GM18502 (cell line): ENCODE measurements at regions not wholly inside any gene's neighbourhood (a gene's known extent, or its start where the extent isn't known, plus 50 kb on each side); places are given as distances from the start of the nearest gene placed in this dataset.
"Not testable (repeated sequence)": the region's sequence is repeated elsewhere in the genome, so short reads cannot be mapped to it uniquely, and the experiment has no call there.

Experiments used
- ATAC-seq: cut with Tn5 transposase; IDR thresholded peaks from one replicate; pipeline ENCODE4 v1.9.1; 2021; ENCODE audit warnings: mild to moderate bottlenecking; ENCODE audit not compliant: unreplicated experiment, poor library complexity

DNA sequence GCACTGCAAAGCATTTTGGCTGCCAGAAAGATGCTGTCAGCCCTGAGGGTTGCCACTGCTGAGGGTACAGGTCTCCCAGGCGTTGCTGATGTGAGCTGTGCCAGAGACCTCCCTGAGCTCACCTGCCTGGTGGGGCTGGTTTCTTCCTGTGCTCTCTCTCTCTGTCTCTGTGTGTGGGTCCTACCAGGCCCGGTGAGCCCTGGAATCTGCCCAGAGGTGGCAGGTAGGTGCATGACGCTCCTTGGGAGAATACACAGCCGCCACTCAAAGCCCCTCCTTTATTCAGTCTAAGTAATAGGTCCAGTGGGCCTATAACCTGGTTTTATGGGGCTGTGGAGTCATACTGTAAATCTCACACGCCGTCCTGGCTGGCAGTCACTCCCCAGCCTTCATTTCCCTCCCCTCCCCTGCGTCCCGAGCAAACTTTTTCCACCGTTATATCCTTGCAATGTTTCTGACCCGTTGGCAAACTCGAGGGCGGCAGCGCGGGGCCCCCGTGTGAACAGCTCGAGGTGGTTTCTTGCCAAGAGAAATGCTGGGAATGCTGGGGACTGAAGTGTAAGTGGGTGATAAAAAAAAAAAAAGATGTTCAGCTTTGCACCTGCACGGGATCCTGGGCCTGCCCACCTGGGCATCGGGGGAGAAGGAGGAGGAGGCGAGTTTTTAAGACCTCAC is 245.9 kb downstream of the CRLF2 start:
- no peak for ATAC-seq

DNA sequence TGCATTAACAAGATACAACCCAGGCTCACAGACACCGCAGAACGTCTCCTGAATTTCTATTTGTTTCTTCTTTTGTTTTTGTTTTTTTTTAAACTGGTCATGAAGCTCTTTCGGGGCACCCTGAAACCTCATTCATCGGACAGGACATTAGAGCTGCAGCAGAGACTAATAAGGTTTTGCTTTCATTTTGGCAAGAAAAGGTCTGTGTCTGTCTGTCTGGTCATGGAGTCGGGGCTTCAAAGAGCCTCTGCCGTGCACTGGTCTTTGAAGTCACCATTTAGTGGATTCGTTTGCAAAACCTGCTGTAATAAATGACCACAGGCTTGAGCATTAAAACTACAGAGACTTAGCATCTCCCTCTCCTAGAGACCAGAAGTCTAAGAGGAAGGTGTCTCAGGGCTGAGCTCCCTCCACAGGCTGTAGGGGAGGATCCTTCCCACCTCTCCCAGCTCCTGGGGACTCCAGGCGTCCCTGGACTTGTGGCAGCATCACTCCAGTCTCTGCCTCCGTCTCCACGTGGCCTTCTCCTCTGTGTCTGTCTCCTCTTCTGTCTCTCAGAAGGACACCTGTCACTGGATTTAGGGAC is 247.5 kb downstream of the CRLF2 start:
- peak; percentile 90 for ATAC-seq

DNA sequence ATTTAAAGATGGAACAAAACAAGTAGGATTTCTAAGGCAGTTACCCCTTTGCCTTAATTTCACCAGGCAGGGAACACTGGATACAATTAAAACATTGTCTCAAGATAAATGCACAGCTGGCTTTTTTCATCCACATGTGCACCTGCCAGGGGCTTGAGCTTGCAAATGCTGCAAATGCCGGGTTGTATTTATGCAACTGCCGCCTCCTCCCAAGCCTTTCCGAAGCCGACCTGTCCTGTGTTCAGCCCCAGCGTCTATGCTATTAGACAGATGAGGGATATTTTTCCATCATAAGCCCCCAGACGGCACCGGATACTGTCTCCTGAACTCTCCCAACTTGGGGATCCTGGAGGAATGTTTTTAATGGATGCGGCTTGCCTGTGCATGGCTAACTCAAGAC is 251.6 kb downstream of the CRLF2 start:
- ATAC-seq, result no peak

DNA sequence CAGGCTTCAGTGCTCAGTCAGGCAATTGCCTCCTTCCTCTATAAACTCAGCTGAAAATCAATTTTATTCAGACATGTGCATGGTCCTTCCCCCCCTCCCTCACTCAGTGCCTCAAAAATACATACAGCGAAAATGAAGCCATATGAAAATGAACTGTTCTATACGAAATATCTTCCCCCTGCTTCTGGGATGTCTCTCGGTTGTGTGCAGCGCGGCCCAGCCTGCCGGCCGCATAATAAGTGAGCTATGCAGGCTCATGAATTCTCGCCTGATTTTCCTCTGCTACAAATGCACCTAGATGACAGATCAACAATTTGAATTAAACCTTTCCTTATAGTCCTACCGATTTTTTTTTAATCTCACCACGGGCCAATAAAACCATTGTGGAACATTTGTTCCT is 252.9 kb downstream of the CRLF2 start:
- ATAC-seq, result no peak

DNA sequence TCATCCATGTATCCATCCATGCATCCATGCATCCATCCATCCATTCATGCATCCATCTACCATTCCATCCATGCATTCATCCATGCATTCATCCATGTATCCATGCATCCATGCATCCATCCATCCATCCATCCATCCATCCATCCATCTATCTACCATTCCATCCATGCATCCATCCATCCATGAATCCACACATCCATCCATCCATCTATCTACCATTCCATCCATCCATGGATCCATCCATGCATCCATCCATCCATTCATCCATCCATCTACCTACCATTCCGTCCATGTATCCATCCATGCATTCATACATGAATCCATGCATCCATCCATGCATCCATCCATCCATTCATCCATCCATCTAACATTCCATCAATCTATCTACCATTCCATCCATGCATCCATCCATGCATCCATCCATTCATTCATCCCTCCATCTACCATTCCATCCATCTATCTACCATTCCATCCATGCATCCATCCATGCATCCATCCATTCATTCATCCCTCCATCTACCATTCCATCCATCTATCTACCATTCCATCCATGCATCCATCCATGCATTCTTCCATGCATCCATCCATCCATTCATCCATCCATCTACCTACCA is 257.2 kb downstream of the CRLF2 start:
- not testable (repeated sequence) for ATAC-seq

DNA sequence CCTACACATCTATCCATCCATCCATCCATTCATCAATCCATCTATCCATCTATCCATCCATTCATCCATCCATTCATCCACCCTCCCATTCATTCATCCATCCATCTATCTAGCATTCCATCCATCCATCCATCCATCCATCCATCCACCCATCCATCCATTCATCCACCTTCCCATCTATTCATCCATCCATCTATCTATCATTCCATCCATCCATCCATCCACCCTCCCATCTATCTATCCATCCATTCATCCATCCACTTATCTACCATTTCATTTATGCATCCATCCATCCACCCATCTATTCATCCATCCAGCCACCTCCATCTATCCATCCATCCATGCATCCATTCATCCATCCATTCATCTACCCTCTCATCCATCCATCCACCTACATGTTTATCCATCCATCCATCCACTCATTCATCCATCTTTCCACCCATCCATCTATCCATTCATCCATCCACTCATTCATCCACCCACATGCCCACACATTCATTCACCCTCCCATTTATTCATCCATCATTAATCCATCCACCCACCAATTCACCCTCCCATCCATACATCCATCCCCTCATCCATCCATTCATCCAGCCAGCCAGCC is 258.5 kb downstream of the CRLF2 start:
- no peak for ATAC-seq

DNA sequence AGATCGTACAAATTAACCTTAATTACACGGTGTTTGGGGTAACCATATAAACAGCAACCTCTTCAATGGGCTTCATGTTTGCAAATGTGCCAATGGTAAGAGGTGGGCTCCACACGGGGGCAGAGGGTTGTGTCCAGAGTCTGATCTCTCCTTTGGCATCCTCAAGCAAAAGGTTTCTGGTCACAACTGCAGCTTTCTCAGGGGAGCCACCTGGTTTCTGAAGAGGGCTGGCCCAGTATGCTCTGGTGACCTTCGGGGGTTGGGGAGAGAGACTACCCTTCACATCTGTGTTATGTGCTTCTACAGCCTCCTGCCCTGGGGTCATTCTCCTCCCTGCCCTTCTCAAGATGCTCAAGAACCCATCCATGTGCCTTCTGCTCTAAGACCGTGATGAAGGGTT is 259.6 kb downstream of the CRLF2 start:
- no peak for ATAC-seq

DNA sequence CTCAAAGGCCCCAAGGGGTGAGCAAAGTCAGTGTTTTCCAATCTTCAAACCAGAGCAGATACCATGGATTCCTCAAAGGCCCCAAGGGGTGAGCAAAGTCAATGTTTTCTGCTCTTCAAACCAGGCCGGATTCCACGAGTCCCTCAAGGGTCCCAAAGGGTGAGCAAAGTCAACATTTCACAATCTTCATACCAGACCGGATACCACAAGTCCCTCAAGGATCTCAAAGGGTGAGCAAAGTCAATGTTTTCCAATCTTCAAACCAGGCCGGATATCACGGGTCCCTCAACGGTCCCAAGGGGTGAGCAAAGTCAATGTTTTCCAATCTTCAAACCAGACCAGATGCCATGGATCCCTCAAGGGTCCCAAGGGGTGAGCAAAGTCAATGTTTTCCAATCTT is 265.2 kb downstream of the CRLF2 start:
- not testable (repeated sequence) for ATAC-seq

DNA sequence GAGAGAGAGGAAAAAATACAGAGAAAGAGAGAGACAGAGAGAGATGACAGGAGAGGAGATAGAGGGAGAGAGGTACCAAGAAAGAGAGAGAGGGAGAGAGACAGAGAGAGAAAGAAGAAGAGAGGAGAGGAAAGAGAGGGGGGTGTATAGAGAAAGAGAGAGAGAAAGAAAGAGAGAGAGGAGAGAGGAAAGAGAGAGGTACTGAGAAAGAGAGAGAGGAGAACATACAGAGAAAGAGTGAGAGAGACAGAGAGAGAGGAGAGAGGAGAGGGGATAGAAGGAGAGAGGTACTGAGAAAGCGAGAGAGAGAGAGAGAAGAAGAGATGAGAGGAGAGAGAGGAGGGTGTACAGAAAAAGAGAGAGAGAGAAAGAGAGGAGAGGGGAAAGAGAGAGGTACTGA is 269.4 kb downstream of the CRLF2 start:
- no peak for ATAC-seq

DNA sequence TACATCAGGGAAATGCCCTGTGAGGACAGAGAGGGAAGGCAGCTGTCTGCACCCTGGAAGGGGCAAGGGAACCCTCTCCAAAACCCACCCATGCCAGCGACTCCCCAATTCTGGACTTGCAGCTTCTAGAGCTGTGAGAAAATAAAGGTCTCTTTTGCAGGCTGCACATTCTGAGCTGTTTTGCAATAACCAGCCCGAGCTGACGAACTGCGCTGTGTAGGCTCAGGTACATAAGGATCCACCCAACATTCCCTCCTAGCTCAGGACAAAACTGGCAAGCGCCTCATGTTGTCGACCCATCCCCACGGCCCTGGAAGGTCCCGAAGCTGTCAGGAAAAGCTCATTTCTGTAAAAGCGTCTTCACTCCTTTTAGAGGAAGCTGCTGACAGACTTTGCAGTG is 271.8 kb downstream of the CRLF2 start:
- ATAC-seq, result no peak

DNA sequence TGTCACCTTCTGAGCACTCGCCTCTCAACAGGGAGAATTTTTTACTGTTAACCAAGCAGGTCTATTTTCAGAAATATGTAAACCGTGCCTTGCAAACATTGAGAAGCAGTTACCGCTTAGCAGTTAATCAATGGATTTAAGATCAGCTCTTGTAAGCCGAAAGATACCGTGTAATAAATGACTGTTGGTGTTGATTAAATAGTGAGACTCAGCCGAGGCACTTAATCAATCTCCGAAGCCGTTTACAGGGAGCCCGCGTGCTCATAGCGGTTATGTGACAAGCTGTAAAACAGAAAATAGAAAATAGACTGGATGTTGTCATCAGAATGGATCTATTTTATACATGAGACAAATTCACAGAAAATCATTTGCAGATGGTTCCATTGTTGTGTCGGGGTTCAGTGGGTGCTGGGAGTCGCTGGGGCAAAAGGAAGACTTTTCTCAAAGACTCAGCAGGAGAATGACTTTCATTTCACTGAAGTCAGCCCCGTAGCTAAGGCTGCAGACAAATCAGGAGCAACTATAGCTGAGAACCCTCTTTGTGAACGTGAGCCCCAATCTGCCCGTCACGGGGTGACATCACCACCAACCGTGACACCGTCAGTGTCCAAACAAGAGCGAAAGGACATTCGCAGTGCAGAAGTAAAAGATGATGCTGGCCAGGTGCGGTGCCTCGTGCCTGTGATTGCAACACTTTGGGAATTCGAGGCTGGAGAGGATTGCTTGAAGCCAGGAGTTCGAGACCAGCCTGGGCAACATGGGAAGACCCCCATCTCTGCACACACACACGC is 275.3 kb downstream of the CRLF2 start:
- ATAC-seq, result no peak

DNA sequence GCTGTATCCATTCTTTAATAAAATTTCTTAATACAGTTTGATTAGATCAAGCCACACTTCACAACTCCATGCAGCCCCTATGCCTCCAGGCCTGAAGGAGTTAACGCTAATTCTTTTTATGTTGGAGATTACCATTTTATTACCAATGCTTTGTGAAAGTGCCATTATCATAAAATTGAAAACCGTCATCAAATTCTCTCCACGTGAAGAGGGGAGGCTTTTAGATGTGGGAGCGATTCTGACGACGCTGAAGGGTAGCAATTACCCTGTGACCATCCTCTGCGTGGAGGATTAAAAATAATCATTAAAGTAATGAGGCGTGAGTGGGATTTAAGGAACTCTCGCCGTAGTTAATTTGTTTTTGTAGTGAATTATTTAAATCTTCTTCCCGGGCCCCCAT is 278.8 kb downstream of the CRLF2 start:
- no peak for ATAC-seq

DNA sequence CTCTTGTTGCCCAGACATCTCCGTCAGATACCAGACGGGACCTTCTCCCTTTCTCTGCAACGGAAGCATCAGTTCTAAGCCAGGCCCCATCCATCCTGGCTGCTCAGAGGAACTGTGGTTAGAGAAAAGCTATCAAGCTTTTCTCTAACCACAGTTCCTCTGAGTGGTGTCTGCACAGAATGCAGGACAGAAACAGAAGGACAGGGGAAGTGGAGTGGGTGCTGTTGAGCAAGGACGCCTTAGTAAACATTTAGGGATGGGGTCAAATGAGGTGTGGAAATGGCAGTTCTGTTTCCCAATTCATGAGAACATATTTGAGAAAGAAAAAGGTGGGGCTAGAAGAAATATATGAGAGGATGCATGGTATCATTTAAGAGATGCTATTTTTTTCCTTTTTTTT is 283.8 kb downstream of the CRLF2 start:
- ATAC-seq, result no peak

DNA sequence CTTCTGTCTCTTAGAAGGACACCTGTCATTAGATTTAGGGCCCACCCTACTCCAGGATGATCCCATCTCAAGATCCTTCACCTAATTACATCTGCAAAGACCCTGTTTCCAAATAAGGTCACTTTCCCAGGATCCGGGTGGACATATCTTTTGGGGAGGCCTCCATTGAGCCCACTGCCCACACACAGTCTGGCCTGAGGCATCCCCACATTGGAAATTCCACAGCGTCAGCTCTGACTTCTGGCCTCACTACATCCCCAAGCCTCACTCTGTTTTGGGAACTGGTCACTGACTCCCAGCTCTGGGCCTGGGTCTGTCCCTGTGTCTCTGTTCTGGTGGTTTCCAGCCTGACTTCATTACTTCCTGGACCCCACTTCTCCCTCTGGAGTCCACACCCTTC is 285.5 kb downstream of the CRLF2 start:
- no peak for ATAC-seq

DNA sequence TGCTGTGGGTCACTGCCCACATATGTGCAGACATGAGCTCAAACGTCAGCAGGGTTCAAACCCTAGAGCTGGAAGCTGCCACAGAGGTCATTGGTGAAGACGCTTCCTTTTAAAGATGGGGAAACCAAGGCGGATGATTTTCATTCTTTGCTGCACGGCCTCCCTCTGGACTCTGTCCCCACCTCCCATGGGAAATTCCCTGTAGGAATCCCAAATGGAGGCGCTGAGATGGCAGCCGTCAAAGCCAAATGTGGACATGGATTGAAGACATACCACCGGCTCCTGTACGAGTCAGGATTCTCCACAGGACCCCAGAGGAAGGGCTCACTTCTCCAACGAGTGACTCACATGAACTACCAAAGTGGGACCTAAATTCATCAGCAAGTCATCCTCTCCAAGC is 286.4 kb downstream of the CRLF2 start:
- no peak for ATAC-seq

DNA sequence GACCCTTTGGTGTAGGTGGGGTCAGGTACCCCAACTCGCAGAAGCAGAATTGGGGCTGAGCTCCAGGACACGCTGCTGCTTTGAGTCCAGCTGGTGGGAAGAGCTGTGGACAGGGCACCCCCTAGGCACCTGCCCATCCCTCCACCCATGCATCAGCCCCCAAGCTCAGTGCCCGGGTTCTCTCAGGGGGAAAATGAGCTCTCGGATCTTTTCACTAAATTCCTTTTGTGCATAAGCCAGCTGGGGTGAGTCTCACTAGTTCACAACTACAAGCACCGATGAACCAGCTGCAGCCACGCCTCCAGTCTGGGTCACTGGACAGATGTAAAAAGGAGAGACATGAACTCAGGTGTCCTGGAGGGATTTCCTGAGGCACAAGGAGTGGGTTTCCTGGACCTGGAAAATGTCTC is 286.8 kb downstream of the CRLF2 start:
- ATAC-seq, result no peak

DNA sequence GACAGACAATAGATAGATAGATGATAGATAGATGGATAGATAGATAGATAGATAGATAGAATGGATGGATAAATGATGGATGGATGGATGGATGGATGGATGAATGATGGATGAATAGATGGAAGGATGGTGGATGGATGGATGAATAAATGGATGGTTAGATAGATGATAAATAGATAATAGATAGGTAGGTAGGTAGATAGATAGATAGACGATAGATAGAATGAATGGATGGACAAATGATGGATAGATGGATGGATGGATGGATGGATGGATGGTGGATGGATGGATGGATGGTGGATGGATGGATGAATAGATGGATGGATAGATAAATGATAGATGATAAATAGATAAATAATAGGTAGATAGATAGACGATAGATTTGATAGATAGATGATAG is 287.4 kb downstream of the CRLF2 start:
- no peak for ATAC-seq

DNA sequence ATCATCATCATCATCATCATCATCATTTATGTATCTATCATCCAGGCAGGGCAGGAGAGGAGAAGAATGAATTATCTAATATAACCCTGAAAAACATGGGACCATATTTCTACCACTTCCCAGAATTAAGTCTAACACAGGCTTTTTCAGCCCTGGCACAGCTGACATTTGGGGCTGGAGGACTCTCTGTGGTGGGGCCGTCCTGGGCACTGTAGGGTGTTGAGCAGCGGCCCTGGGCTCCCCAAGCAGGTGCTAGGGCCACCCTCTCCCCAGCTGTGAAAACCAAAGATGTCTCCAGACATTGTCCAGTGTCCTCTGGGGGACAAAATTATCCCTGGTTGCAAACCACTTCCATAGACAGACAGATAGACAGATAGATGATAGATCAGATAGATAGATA is 288.4 kb downstream of the CRLF2 start:
- no peak for ATAC-seq

DNA sequence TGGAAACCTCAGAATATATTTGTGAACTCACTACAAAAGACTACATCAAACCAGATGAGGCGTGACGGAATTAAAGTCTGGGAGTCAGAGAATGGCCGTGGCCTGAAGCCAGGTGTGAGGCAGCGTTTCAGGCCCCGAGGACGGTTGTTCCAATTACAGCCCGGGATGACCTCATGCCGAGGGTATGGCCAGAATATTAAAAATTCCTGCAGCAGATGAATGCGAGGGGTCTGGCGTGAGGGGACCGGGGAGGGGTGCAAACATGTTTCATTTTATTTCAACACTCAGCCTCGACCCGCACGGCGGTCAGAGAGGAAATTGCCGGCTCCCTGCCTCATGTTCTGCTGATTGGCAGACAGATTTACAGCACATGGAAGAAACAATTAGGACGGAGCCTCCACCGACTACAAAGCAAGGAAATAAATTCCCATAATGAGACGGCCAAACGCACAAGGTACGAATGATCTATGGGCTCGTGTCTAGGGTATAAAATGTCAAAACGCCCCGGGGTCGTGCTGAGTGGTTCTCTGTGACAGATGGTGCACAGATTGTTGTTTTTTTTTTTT is 289.7 kb downstream of the SHOX start:
- no peak for ATAC-seq

DNA sequence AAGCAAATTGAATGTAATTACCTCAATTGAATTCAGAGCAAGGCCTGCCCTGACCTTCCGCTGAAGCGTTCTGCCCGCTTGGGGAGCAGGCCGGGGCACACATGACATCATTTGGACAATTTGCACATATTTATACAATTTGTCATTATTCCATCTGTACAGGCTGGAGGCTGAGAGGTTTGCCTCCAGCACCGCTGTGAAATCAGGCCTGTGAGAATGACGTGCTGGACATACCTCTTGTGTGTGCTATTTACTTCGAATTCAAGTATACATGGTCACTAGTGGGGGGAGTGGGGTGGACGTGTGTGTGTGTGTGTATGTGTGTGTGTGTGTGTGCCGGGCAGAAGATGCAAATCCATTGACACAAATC is 285.6 kb downstream of the SHOX start:
- no peak for ATAC-seq
